GM23338 (cell line): ENCODE measurements at regions not wholly inside any gene's neighbourhood (a gene's known extent, or its start where the extent isn't known, plus 50 kb on each side); places are given as distances from the start of the nearest gene placed in this dataset.

ENCODE experiments used
- CREB1 ChIP-seq: fragments of 250-450 bp; sonication (Bioruptor Pico); IDR thresholded peaks from 2 replicates; pipeline ENCODE4 v1.5.0; 2020; ENCODE audit warnings: low read depth, mild to moderate bottlenecking, moderate library complexity
- CTCF ChIP-seq, 2 experiments: fragments of 200-600 bp in 1 of 2; sonication (generic) in 1 of 2; conservative IDR thresholded peaks; 2 replicates each; pipeline versions ENCODE4 v1.5.1 to v1.6.1; 2016 to 2017; ENCODE audit warnings: antibody characterized with exemption in 2 of 2, low read depth in 2 of 2, mild to moderate bottlenecking in 2 of 2, moderate library complexity in 1 of 2
- EZH2 ChIP-seq: fragments of 200-600 bp; sonication (generic); IDR thresholded peaks from one replicate; pipeline ENCODE4 v1.8.0; 2017; ENCODE audit warnings: antibody characterized with exemption, mild to moderate bottlenecking, low read depth; ENCODE audit not compliant: unreplicated experiment
- JUNB ChIP-seq: IDR thresholded peaks from one replicate; pipeline ENCODE4 v1.6.1; 2016; ENCODE audit warnings: antibody characterized with exemption; ENCODE audit not compliant: unreplicated experiment
- NANOG ChIP-seq: IDR thresholded peaks from 2 replicates; pipeline ENCODE4 v1.6.1; 2016; ENCODE audit warnings: antibody characterized with exemption, borderline replicate concordance
- POLR2AphosphoS5 ChIP-seq: IDR thresholded peaks from 2 replicates; pipeline ENCODE4 v1.6.1; 2016; ENCODE audit warnings: antibody characterized with exemption, low read depth
- REST ChIP-seq: IDR thresholded peaks from one replicate; pipeline ENCODE4 v1.6.1; 2018; ENCODE audit warnings: antibody characterized with exemption; ENCODE audit not compliant: unreplicated experiment
- ZNF114 ChIP-seq: fragments of 250-450 bp; sonication (Bioruptor Pico); IDR thresholded peaks from 2 replicates; pipeline ENCODE4 v1.5.0; 2020; ENCODE audit warnings: mild to moderate bottlenecking, moderate library complexity

GRCh38 chr16:64853551-64853950 is 268.3 kb downstream of the CDH11 start:
- TF ChIP-seq EZH2 (no peak), CTCF (conservative IDR thresholded peaks at IDR 0.05; ENCODE audit: low read depth in 2 of 2) (no peak), POLR2AphosphoS5 (no peak), REST (no peak), CREB1 (CRISPR knock-in tag) (no peak), ZNF114 (CRISPR knock-in tag) (no peak), NANOG (no peak), JUNB (no peak)
